SK-N-MC (cell line): ENCODE measurements at regions not wholly inside any gene's neighbourhood (a gene's known extent, or its start where the extent isn't known, plus 50 kb on each side); places are given as distances from the start of the nearest gene placed in this dataset.

Source experiments
- EZH2 ChIP-seq: fragments of 200-600 bp; sonication (generic); IDR thresholded peaks from one replicate; pipeline ENCODE4 v1.6.1; 2017; ENCODE audit warnings: antibody characterized with exemption
- POLR2AphosphoS5 ChIP-seq: IDR thresholded peaks from 2 replicates; pipeline ENCODE4 v1.6.1; 2012; ENCODE audit warnings: mild to moderate bottlenecking, low read depth, low read length, borderline replicate concordance

- no peak for TF ChIP-seq EZH2
- TF ChIP-seq POLR2AphosphoS5, result no peak
Observed at GRCh38 chr5:60024104-60024503, 130.6 kb upstream of the PDE4D start.
